Thymus (tissue), 11 donors: ENCODE measurements at regions not wholly inside any gene's neighbourhood (a gene's known extent, or its start where the extent isn't known, plus 50 kb on each side); places are given as distances from the start of the nearest gene placed in this dataset.

Experiments used
- DNase-seq, 9 donors: peaks; one replicate each; pipeline ENCODE4 v3.0.0-alpha.2; 2013; ENCODE audit warnings: low spot score in 9 of 9, low read depth in 6 of 9, missing footprints in 1 of 9
- H3K27ac ChIP-seq, 2 donors: one replicate each; pipeline ENCODE4 v1.5.1; 2013; ENCODE audit warnings: control low read depth in 1 of 2, low read depth in 1 of 2, low read length in 1 of 2, mild to moderate bottlenecking in 1 of 2, moderate library complexity in 1 of 2
- H3K27me3 ChIP-seq, 2 donors: one replicate each; pipeline ENCODE4 v1.5.1; 2013; ENCODE audit warnings: low read length in 1 of 2; ENCODE audit not compliant: control insufficient read depth in 2 of 2, insufficient read depth in 1 of 2
- H3K36me3 ChIP-seq, 2 donors: one replicate each; pipeline ENCODE4 v1.5.1; 2013; ENCODE audit warnings: low read length in 1 of 2, mild to moderate bottlenecking in 1 of 2, moderate library complexity in 1 of 2; ENCODE audit not compliant: control insufficient read depth in 2 of 2, insufficient read depth in 2 of 2
- H3K4me1 ChIP-seq, 2 donors: one replicate each; pipeline ENCODE4 v1.5.1; 2013; ENCODE audit warnings: low read length in 2 of 2; ENCODE audit not compliant: control insufficient read depth in 2 of 2, insufficient read depth in 2 of 2
- H3K4me3 ChIP-seq, 2 donors: one replicate each; pipeline ENCODE4 v1.5.1; 2013; ENCODE audit warnings: low read length in 2 of 2, control low read depth in 1 of 2, mild to moderate bottlenecking in 1 of 2
- H3K9me3 ChIP-seq, 2 donors: one replicate each; pipeline ENCODE4 v1.5.1; 2013; ENCODE audit warnings: low read length in 1 of 2, mild to moderate bottlenecking in 1 of 2; ENCODE audit not compliant: control insufficient read depth in 2 of 2, insufficient read depth in 1 of 2
- WGBS: extraction: QIAGEN DNeasy Blood & Tissue Kit; methylation state at CpG from one replicate; pipeline ENCODE4 v1.1.7; 2013; 5-methylcytosine and 5-hydroxymethylcytosine counted together
- donor health status: healthy.

DNA sequence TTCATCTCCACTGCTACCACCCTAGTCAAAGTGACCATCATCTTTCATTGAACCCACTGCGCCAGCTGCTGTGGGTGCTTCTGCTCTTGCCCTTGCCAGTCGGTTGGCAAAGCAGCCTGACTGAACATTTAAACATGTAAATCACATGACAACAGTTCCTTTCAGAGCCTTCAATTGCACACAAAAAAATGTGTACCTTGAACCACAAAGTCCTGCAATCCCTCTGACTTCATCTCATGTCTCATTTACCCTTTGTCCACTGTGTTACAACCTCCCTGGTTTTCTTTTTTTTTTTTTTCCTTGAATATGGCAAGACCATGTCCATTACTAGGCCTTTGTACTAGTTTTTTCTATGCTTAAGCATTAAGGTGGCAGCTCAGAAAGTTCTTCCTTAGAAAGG is 183.5 kb downstream of the GBA3 start:
- Histone ChIP-seq H3K27ac (no peak overlapping the region), H3K9me3 (no peaks in the 10 kb centered on the region), H3K27me3 (no peaks in the 10 kb centered on the region), H3K4me3 (no peak overlapping the region), H3K4me1 (no peaks in the 10 kb centered on the region), H3K36me3 (no peaks in the 10 kb centered on the region)
- no peak for DNase-seq
- 90% methylated on average over 2 of the region's 2 CpGs for WGBS

DNA sequence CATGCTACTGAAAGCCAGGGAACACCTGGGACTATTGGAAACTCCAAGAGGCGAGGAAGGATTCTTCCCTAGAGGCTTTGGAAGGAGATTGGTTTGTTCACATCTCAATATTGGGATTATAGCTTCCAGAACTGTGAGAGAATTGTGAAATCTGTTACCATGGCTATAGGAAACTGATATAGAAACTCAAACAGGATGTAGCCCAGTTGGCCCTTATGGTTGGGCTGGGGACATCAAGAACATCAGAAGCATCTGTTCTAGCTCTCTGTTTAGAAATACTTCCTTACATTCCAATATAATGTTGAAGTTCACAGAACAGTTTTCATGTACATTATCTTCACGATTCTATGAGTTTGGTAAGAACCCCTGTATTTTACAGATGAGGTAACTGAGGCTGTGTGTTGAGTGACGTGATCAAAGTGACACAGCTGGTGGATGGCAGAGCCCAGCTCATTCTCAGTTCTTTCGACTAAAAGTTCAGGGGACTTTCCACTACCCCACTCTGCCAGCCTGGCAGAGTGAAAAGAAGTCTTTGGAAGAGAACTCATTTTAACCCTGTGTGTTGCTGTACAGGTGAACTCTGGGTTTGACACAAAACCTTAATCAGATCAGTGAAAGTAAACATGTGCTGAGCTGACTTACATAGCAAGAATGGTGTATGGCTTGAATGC is 183.0 kb downstream of the GBA3 start:
- H3K4me3 ChIP-seq, result no peak overlapping the region
- no peak for DNase-seq
- H3K9me3 ChIP-seq, result no peaks in the 10 kb centered on the region
- H3K27ac ChIP-seq, result no peak overlapping the region
- no peaks in the 10 kb centered on the region for H3K4me1 ChIP-seq
- H3K36me3 ChIP-seq, result no peaks in the 10 kb centered on the region
- H3K27me3 ChIP-seq, result no peaks in the 10 kb centered on the region
- 89% methylated on average over 4 of the region's 4 CpGs for WGBS

DNA sequence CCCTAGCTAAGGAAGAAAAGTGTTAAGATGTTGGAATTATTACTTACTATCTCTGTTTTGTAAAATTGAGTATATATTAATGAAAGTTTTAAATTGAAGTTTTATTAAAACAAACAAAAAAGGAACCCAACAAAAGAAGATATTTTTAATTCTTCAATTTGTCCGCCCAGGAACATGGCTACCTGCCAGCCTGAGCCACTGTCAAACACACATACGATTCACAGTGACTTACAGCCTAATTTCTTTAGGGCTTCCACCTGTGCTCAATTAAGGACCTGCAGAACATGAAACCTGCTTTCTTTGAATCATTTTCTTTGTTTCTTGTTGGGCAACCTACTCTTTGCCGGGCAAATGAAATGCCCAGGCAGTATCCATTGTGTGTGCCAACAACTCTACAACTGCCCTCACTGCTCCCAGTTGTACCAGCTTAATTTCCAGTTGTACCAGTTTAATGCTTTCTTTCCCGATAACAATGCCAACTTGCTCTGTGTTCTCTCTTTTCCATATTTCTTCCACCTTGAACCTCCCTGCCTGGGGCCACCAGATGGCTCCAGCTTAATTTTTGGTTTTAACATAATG is 181.7 kb downstream of the GBA3 start:
- no peak for DNase-seq
- H3K4me1 ChIP-seq, result no peaks in the 10 kb centered on the region
- H3K27ac ChIP-seq, result no peak overlapping the region
- H3K4me3 ChIP-seq, result no peak overlapping the region
- WGBS, result 94% methylated on average over 4 of the region's 4 CpGs
- H3K36me3 ChIP-seq, result no peaks in the 10 kb centered on the region
- no peaks in the 10 kb centered on the region for H3K9me3 ChIP-seq
- H3K27me3 ChIP-seq, result no peaks in the 10 kb centered on the region

DNA sequence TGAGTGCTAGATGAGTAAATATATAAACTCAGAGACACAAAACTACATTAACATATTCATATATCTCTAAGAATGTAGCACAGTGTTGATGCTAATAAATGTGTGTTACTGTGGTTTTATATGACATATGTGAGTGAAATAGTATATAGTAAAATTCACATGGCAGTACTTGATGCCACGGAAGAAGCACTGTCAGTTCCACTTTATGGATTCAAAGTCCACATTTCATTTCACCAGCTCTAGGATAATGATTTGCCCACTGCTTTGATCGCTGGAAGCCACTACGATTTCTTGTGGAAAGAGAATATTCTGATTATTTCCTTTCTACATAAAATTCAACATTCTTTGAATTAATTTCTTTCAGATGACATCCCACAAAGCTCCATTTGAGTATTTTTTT is 181.2 kb downstream of the GBA3 start:
- Histone ChIP-seq H3K4me1 (no peaks in the 10 kb centered on the region), H3K27me3 (no peaks in the 10 kb centered on the region), H3K36me3 (no peaks in the 10 kb centered on the region), H3K4me3 (no peak overlapping the region), H3K9me3 (no peaks in the 10 kb centered on the region), H3K27ac (no peak overlapping the region)
- 95% methylated on average over 3 of the region's 3 CpGs for WGBS
- no peak for DNase-seq

DNA sequence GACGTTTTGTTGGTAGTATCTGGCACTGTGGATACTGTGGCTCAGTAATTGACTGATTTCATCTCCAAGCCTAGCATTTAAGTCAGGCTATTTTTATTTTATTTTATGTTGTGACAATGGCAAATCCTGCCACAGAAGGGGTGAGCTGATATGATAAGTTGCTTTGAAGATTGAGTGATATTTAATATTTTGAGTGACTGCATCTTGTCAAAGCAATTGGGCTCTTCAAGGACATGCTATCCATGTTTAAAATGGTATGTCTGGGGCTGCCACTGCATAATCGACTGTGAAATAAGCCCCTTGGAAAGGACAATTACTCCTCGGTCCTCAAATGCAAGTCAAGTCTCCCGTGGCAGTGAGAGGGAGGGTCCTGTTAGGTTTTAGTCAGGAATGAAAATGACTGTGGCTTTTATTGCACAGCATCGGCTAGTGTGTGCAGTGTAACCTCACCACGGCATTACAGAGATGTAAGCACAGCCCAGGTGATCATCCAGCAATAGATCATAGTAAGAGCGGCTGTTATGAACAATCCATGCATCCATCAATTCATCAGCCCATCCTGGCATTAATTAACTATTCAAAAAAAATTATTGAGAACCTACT is 178.2 kb downstream of the GBA3 start:
- H3K27ac ChIP-seq, result no peak overlapping the region
- H3K9me3 ChIP-seq, result no peaks in the 10 kb centered on the region
- H3K4me3 ChIP-seq, result no peak overlapping the region
- no peaks in the 10 kb centered on the region for H3K27me3 ChIP-seq
- no peaks in the 10 kb centered on the region for H3K36me3 ChIP-seq
- no peaks in the 10 kb centered on the region for H3K4me1 ChIP-seq
- no peak for DNase-seq
- 84% methylated on average over 7 of the region's 7 CpGs for WGBS

DNA sequence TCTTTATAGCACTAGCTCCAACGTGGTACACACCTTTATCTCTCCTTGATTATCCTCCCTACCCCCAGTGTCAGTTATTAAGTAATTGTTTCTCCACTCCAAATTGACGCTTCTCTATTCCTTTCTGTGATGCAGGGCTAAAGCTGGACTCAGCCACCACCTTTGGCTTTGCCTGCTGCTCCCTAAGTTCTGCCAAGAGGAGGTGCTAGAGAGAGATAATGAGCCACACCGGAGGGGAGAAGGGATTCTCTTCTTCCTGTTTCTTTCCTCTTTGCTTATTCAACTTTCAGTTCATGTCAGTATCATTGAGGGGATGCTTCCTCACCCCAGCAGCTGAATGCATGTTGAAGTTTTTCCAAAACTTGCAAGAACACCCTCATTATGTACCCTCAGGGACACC is 176.5 kb downstream of the GBA3 start:
- H3K4me3 ChIP-seq, result no peak overlapping the region
- 59% methylated on average over 3 of the region's 3 CpGs for WGBS
- H3K9me3 ChIP-seq, result no peaks in the 10 kb centered on the region
- no peaks in the 10 kb centered on the region for H3K36me3 ChIP-seq
- H3K27ac ChIP-seq, result no peak overlapping the region
- DNase-seq, result no peak
- H3K27me3 ChIP-seq, result no peaks in the 10 kb centered on the region
- H3K4me1 ChIP-seq, result no peaks in the 10 kb centered on the region
